Naive thymus-derived CD4-positive, alpha-beta T cell (primary cell): ENCODE measurements at regions not wholly inside any gene's neighbourhood (a gene's known extent, or its start where the extent isn't known, plus 50 kb on each side); places are given as distances from the start of the nearest gene placed in this dataset.

Experiments
- ATAC-seq: fragments of 150-1000 bp; cut with Tn5 transposase; 2 replicates; pipeline ENCODE4 v1.10.0; 2021; ENCODE audit warnings: mild to moderate bottlenecking, moderate library complexity
- CTCF ChIA-PET: fragments of 350-600 bp; sonication (Branson Sonifier 250); formaldehyde crosslinking; loops from one replicate; lab custom pipeline; 2021; ENCODE audit warnings: antibody characterized with exemption; lab: Charles Lee
- POLR2A ChIA-PET: fragments of 350-600 bp; sonication (Branson Sonifier 250); formaldehyde crosslinking; loops from one replicate; lab custom pipeline; 2021; ENCODE audit warnings: antibody characterized with exemption, inconsistent platforms; lab: Charles Lee
- DNase-seq, 9 donors: peaks; one replicate each; pipeline versions ENCODE4 v3.0.0 to v3.0.0-alpha.2; 2020 to 2022; ENCODE audit warnings: mixed read lengths in 1 of 9
- H3K27ac ChIP-seq: one replicate; pipeline ENCODE4 v1.7.0; 2013; ENCODE audit warnings: mild to moderate bottlenecking, low read depth, low read length, moderate library complexity
- H3K27me3 ChIP-seq, 2 donors: one replicate each; pipeline ENCODE4 v1.7.0; 2013; ENCODE audit warnings: low read length in 2 of 2, mild to moderate bottlenecking in 2 of 2, moderate library complexity in 2 of 2; ENCODE audit not compliant: control insufficient read depth in 2 of 2, insufficient read depth in 2 of 2
- H3K36me3 ChIP-seq, 3 experiments: 1 replicate in 2 of 3; 2 replicates in 1 of 3; pipeline ENCODE4 v1.7.0; 2013; ENCODE audit warnings: low read length in 3 of 3, mild to moderate bottlenecking in 3 of 3, moderate library complexity in 1 of 3; ENCODE audit not compliant: insufficient read depth in 3 of 3, control insufficient read depth in 2 of 3
- H3K4me1 ChIP-seq, 2 donors: one replicate each; pipeline ENCODE4 v1.7.0; 2013; ENCODE audit warnings: low read length in 2 of 2, mild to moderate bottlenecking in 2 of 2, moderate library complexity in 1 of 2; ENCODE audit not compliant: control insufficient read depth in 2 of 2, insufficient read depth in 2 of 2
- H3K4me3 ChIP-seq: 2 replicates; pipeline ENCODE4 v1.7.0; 2013; ENCODE audit warnings: mild to moderate bottlenecking, low read length
- H3K9me3 ChIP-seq, 3 experiments: 1 replicate in 2 of 3; 2 replicates in 1 of 3; pipeline ENCODE4 v1.7.0; 2013; ENCODE audit warnings: low read length in 3 of 3; ENCODE audit not compliant: control insufficient read depth in 2 of 3
- H3K27ac Mint-ChIP-seq, 9 donors: one replicate each; pipeline ENCODE4 v1.8.0; 2020 to 2022; ENCODE audit warnings: mixed read lengths in 9 of 9, mild to moderate bottlenecking in 8 of 9, moderate library complexity in 5 of 9, inconsistent platforms in 2 of 9
- H3K27me3 Mint-ChIP-seq, 5 donors: one replicate each; pipeline ENCODE4 v1.8.0; 2021 to 2022; ENCODE audit warnings: mixed read lengths in 5 of 5, mild to moderate bottlenecking in 1 of 5
- H3K36me3 Mint-ChIP-seq, 5 donors: one replicate each; pipeline ENCODE4 v1.8.0; 2020 to 2022; ENCODE audit warnings: mixed read lengths in 5 of 5, mild to moderate bottlenecking in 3 of 5, inconsistent platforms in 1 of 5
- H3K4me1 Mint-ChIP-seq, 7 donors: one replicate each; pipeline ENCODE4 v1.8.0; 2020 to 2022; ENCODE audit warnings: mixed read lengths in 7 of 7, mild to moderate bottlenecking in 3 of 7, inconsistent platforms in 1 of 7
- H3K4me3 Mint-ChIP-seq, 10 donors: one replicate each; pipeline ENCODE4 v1.8.0; 2020 to 2022; ENCODE audit warnings: mild to moderate bottlenecking in 10 of 10, mixed read lengths in 10 of 10, moderate library complexity in 6 of 10, inconsistent platforms in 2 of 10
- H3K9me3 Mint-ChIP-seq, 11 donors: one replicate each; pipeline ENCODE4 v1.8.0; 2020 to 2022; ENCODE audit warnings: mixed read lengths in 11 of 11, mild to moderate bottlenecking in 4 of 11, inconsistent platforms in 1 of 11, moderate library complexity in 1 of 11
- intact Hi-C, 2 donors: fragments of 100-400 bp; cut with micrococcal nuclease; formaldehyde crosslinking; loops; one replicate each; pipeline ENCODE4 v1.15.1; 2023

GRCh38 chr12:24246376-24246775 lies 296.9 kb upstream of the SOX5 start:
- Mint-ChIP-seq H3K4me1 (no peaks in the 10 kb centered on the region), H3K36me3 (peaks cover 0 to 3% (median 0%) of the 10 kb centered on the region in 5 donors), H3K27ac (no peak overlapping the region), H3K4me3 (no peak overlapping the region), H3K27me3 (no peaks in the 10 kb centered on the region), H3K9me3 (peaks cover 0 to 5% (median 0%) of the 10 kb centered on the region in 11 donors)
- Histone ChIP-seq H3K9me3 (no peaks in the 10 kb centered on the region), H3K4me1 (no peaks in the 10 kb centered on the region), H3K4me3 (no peak overlapping the region), H3K27me3 (no peaks in the 10 kb centered on the region), H3K27ac (no peak overlapping the region), H3K36me3 (no peaks in the 10 kb centered on the region)
- POLR2A ChIA-PET = no interaction called here
- CTCF ChIA-PET = no interaction called here
- no peak for ATAC-seq
- intact Hi-C loops = no loop called here
- no peak for DNase-seq

- Histone ChIP-seq H3K4me1 (no peaks in the 10 kb centered on the region), H3K4me3 (no peak overlapping the region), H3K27me3 (no peaks in the 10 kb centered on the region), H3K36me3 (no peaks in the 10 kb centered on the region), H3K27ac (no peak overlapping the region), H3K9me3 (no peaks in the 10 kb centered on the region)
- Mint-ChIP-seq H3K9me3 (peaks cover 0 to 5% (median 0%) of the 10 kb centered on the region in 11 donors), H3K27me3 (no peaks in the 10 kb centered on the region), H3K27ac (no peak overlapping the region), H3K4me1 (no peaks in the 10 kb centered on the region), H3K36me3 (peaks cover 0 to 3% (median 0%) of the 10 kb centered on the region in 5 donors), H3K4me3 (no peak overlapping the region)
- ChIA-PET POLR2A (no interaction called here), CTCF (no interaction called here)
- no peak for DNase-seq
- ATAC-seq = no peak
- intact Hi-C loops = no loop called here
These were observed 295.3 kb upstream of the SOX5 start for GRCh38 chr12:24244801-24245200.

- ATAC-seq (no peak), DNase-seq (no peak)
- POLR2A ChIA-PET = no interaction called here
- Mint-ChIP-seq H3K27me3 (no peaks in the 10 kb centered on the region), H3K4me3 (no peak overlapping the region), H3K4me1 (no peaks in the 10 kb centered on the region), H3K9me3 (peaks cover 0 to 5% (median 0%) of the 10 kb centered on the region in 11 donors), H3K36me3 (peaks cover 0 to 3% (median 0%) of the 10 kb centered on the region in 5 donors), H3K27ac (no peak overlapping the region)
- CTCF ChIA-PET = no interaction called here
- no peak overlapping the region for H3K4me3 ChIP-seq
- no peaks in the 10 kb centered on the region for H3K9me3 ChIP-seq
- H3K36me3 ChIP-seq = no peaks in the 10 kb centered on the region
- no peaks in the 10 kb centered on the region for H3K4me1 ChIP-seq
- H3K27ac ChIP-seq = no peak overlapping the region
- no peaks in the 10 kb centered on the region for H3K27me3 ChIP-seq
- intact Hi-C loops = no loop called here
These were observed 294.8 kb upstream of the SOX5 start for GRCh38 chr12:24244231-24244630.

- POLR2A ChIA-PET = no interaction called here
- Mint-ChIP-seq H3K36me3 (no peaks in the 10 kb centered on the region), H3K4me3 (no peak overlapping the region), H3K27ac (no peak overlapping the region), H3K9me3 (peaks cover 0 to 6% (median 0%) of the 10 kb centered on the region in 11 donors), H3K27me3 (no peaks in the 10 kb centered on the region), H3K4me1 (no peaks in the 10 kb centered on the region)
- Histone ChIP-seq H3K9me3 (no peaks in the 10 kb centered on the region), H3K27me3 (no peaks in the 10 kb centered on the region), H3K4me1 (no peaks in the 10 kb centered on the region), H3K4me3 (no peak overlapping the region), H3K36me3 (no peaks in the 10 kb centered on the region), H3K27ac (no peak overlapping the region)
- DNase-seq (no peak), ATAC-seq (no peak)
- intact Hi-C loops = no loop called here
- CTCF ChIA-PET = no interaction called here
These were observed 291.2 kb upstream of the SOX5 start for GRCh38 chr12:24240707-24241106.

- Mint-ChIP-seq H3K27ac (no peak overlapping the region), H3K36me3 (no peaks in the 10 kb centered on the region), H3K4me1 (no peaks in the 10 kb centered on the region), H3K9me3 (peaks cover 0 to 6% (median 0%) of the 10 kb centered on the region in 11 donors), H3K27me3 (peaks cover 0 to 3% (median 0%) of the 10 kb centered on the region in 5 donors), H3K4me3 (no peak overlapping the region)
- ChIA-PET CTCF (no interaction called here), POLR2A (no interaction called here)
- H3K4me1 ChIP-seq = no peaks in the 10 kb centered on the region
- no peaks in the 10 kb centered on the region for H3K36me3 ChIP-seq
- H3K4me3 ChIP-seq = no peak overlapping the region
- ATAC-seq (no peak), DNase-seq (no peak)
- no peaks in the 10 kb centered on the region for H3K27me3 ChIP-seq
- intact Hi-C loops = no loop called here
- H3K9me3 ChIP-seq = no peaks in the 10 kb centered on the region
- H3K27ac ChIP-seq = no peak overlapping the region
These were observed 284.2 kb upstream of the SOX5 start for GRCh38 chr12:24233519-24234246.

GRCh38 chr12:24232531-24232930 lies 283.1 kb upstream of the SOX5 start:
- no peak overlapping the region for H3K27ac ChIP-seq
- H3K36me3 Mint-ChIP-seq = no peaks in the 10 kb centered on the region
- H3K9me3 ChIP-seq = peaks cover 0 to 3% (median 0%) of the 10 kb centered on the region in 3 experiments
- H3K27me3 Mint-ChIP-seq = peaks cover 0 to 4% (median 0%) of the 10 kb centered on the region in 5 donors
- CTCF ChIA-PET = no interaction called here
- no peaks in the 10 kb centered on the region for H3K27me3 ChIP-seq
- H3K4me3 ChIP-seq = no peak overlapping the region
- peaks cover 0 to 2% (median 0%) of the 10 kb centered on the region in 11 donors for H3K9me3 Mint-ChIP-seq
- no peak for DNase-seq
- H3K4me3 Mint-ChIP-seq = no peak overlapping the region
- intact Hi-C loops = no loop called here
- no peak for ATAC-seq
- POLR2A ChIA-PET = no interaction called here
- no peak overlapping the region for H3K27ac Mint-ChIP-seq
- H3K4me1 Mint-ChIP-seq = no peaks in the 10 kb centered on the region
- H3K4me1 ChIP-seq = no peaks in the 10 kb centered on the region
- no peaks in the 10 kb centered on the region for H3K36me3 ChIP-seq

GRCh38 chr12:24231298-24231697 lies 281.8 kb upstream of the SOX5 start:
- Mint-ChIP-seq H3K27me3 (peaks cover 0 to 4% (median 0%) of the 10 kb centered on the region in 5 donors), H3K4me3 (no peak overlapping the region), H3K27ac (no peak overlapping the region), H3K4me1 (no peaks in the 10 kb centered on the region), H3K36me3 (no peaks in the 10 kb centered on the region), H3K9me3 (peaks cover 0 to 2% (median 0%) of the 10 kb centered on the region in 11 donors)
- ATAC-seq = no peak
- Histone ChIP-seq H3K4me1 (no peaks in the 10 kb centered on the region), H3K27me3 (no peaks in the 10 kb centered on the region), H3K27ac (no peak overlapping the region), H3K36me3 (no peaks in the 10 kb centered on the region), H3K4me3 (no peak overlapping the region), H3K9me3 (peaks cover 0 to 3% (median 0%) of the 10 kb centered on the region in 3 experiments)
- intact Hi-C loops = no loop called here
- no peak for DNase-seq
- ChIA-PET POLR2A (no interaction called here), CTCF (no interaction called here)
